ENCODE measurements at regions not wholly inside any gene's neighbourhood (a gene's known extent, or its start where the extent isn't known, plus 50 kb on each side); places are given as distances from the start of the nearest gene placed in this dataset.

DNA sequence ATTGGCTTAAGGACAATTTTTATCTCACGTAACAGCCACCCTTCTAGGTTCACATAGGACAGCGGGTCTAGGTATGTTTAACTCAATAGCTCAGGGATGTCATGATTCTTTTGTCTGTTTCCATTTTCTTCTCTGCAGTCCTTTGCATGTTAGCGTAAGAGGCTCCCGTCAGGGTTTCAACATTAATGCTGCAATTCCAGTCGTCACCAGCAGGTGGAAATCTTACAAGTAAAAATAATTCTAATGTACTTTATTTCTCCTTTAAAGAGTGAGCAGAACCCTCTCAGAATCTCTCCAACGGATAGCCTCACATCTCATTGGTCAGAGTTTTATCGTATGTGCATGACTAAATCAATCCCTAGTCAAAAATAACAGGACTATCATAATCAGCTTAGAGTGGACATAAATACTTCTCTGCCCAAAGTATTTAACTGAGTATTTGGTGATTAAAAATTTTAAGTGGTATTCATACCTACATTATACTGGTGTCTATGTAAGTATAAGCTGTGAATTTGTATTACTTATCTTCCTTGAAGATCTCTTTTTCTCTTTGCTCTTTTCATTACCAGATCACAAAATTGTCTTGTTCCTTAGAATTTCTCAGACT, 487.2 kb upstream of the GCFC2 start (continued):
- TF ChIP-seq, protein P1, sequence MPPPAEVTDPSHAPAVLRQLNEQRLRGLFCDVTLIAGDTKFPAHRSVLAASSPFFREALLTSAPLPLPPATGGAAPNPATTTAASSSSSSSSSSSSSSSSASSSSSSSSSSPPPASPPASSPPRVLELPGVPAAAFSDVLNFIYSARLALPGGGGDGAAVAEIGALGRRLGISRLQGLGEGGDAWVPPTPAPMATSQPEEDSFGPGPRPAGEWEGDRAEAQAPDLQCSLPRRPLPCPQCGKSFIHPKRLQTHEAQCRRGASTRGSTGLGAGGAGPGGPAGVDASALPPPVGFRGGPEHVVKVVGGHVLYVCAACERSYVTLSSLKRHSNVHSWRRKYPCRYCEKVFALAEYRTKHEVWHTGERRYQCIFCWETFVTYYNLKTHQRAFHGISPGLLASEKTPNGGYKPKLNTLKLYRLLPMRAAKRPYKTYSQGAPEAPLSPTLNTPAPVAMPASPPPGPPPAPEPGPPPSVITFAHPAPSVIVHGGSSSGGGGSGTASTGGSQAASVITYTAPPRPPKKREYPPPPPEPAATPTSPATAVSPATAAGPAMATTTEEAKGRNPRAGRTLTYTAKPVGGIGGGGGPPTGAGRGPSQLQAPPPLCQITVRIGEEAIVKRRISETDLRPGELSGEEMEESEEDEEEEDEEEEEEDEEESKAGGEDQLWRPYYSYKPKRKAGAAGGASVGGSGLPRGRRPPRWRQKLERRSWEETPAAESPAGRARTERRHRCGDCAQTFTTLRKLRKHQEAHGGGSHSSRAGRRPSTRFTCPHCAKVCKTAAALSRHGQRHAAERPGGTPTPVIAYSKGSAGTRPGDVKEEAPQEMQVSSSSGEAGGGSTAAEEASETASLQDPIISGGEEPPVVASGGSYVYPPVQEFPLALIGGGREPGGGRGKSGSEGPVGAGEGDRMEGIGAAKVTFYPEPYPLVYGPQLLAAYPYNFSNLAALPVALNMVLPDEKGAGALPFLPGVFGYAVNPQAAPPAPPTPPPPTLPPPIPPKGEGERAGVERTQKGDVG (CRISPR knock-in tag; IDR thresholded peaks at IDR 0.05; ENCODE audit: borderline replicate concordance), result no peak
- TF ChIP-seq FOSL1 (CRISPR knock-in tag; IDR thresholded peaks at IDR 0.05; ENCODE audit: borderline replicate concordance), result no peak
- no peak for TF ChIP-seq ZNF609 (CRISPR knock-in tag; IDR thresholded peaks at IDR 0.05; ENCODE audit: borderline replicate concordance)
- TF ChIP-seq, protein P2, sequence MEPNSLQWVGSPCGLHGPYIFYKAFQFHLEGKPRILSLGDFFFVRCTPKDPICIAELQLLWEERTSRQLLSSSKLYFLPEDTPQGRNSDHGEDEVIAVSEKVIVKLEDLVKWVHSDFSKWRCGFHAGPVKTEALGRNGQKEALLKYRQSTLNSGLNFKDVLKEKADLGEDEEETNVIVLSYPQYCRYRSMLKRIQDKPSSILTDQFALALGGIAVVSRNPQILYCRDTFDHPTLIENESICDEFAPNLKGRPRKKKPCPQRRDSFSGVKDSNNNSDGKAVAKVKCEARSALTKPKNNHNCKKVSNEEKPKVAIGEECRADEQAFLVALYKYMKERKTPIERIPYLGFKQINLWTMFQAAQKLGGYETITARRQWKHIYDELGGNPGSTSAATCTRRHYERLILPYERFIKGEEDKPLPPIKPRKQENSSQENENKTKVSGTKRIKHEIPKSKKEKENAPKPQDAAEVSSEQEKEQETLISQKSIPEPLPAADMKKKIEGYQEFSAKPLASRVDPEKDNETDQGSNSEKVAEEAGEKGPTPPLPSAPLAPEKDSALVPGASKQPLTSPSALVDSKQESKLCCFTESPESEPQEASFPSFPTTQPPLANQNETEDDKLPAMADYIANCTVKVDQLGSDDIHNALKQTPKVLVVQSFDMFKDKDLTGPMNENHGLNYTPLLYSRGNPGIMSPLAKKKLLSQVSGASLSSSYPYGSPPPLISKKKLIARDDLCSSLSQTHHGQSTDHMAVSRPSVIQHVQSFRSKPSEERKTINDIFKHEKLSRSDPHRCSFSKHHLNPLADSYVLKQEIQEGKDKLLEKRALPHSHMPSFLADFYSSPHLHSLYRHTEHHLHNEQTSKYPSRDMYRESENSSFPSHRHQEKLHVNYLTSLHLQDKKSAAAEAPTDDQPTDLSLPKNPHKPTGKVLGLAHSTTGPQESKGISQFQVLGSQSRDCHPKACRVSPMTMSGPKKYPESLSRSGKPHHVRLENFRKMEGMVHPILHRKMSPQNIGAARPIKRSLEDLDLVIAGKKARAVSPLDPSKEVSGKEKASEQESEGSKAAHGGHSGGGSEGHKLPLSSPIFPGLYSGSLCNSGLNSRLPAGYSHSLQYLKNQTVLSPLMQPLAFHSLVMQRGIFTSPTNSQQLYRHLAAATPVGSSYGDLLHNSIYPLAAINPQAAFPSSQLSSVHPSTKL (CRISPR knock-in tag; IDR thresholded peaks at IDR 0.05), result 0 out of 2 replicates have a peak, but pooled peaks have one; percentile 12
- no peak for TF ChIP-seq CCDC6 (CRISPR knock-in tag; IDR thresholded peaks at IDR 0.05)
- TF ChIP-seq, protein P3, sequence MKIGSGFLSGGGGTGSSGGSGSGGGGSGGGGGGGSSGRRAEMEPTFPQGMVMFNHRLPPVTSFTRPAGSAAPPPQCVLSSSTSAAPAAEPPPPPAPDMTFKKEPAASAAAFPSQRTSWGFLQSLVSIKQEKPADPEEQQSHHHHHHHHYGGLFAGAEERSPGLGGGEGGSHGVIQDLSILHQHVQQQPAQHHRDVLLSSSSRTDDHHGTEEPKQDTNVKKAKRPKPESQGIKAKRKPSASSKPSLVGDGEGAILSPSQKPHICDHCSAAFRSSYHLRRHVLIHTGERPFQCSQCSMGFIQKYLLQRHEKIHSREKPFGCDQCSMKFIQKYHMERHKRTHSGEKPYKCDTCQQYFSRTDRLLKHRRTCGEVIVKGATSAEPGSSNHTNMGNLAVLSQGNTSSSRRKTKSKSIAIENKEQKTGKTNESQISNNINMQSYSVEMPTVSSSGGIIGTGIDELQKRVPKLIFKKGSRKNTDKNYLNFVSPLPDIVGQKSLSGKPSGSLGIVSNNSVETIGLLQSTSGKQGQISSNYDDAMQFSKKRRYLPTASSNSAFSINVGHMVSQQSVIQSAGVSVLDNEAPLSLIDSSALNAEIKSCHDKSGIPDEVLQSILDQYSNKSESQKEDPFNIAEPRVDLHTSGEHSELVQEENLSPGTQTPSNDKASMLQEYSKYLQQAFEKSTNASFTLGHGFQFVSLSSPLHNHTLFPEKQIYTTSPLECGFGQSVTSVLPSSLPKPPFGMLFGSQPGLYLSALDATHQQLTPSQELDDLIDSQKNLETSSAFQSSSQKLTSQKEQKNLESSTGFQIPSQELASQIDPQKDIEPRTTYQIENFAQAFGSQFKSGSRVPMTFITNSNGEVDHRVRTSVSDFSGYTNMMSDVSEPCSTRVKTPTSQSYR (CRISPR knock-in tag; IDR thresholded peaks at IDR 0.05; ENCODE audit: borderline replicate concordance), result no peak
- TF ChIP-seq TOE1 (CRISPR knock-in tag; IDR thresholded peaks at IDR 0.05), result no peak
- TF ChIP-seq, protein P4, sequence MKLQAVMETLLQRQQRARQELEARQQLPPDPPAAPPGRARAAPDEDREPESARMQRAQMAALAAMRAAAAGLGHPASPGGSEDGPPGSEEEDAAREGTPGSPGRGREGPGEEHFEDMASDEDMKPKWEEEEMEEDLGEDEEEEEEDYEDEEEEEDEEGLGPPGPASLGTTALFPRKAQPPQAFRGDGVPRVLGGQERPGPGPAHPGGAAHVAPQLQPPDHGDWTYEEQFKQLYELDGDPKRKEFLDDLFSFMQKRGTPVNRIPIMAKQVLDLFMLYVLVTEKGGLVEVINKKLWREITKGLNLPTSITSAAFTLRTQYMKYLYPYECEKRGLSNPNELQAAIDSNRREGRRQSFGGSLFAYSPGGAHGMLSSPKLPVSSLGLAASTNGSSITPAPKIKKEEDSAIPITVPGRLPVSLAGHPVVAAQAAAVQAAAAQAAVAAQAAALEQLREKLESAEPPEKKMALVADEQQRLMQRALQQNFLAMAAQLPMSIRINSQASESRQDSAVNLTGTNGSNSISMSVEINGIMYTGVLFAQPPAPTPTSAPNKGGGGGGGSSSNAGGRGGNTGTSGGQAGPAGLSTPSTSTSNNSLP (IDR thresholded peaks at IDR 0.05; ENCODE audit: low read depth, low read length), result peak; percentile 47; the same call in 1 of the 2 replicates
- TF ChIP-seq ZC3H4 (CRISPR knock-in tag; IDR thresholded peaks at IDR 0.05; ENCODE audit: borderline replicate concordance), result no peak
